CD14-positive monocyte (primary cell): ENCODE measurements at regions not wholly inside any gene's neighbourhood (a gene's known extent, or its start where the extent isn't known, plus 50 kb on each side); places are given as distances from the start of the nearest gene placed in this dataset.

ENCODE experiments used
- DNase-seq, 3 donors: peaks; one replicate each; pipeline ENCODE4 v3.0.0-alpha.2; 2011 to 2022
- H2AFZ ChIP-seq: 2 replicates; pipeline ENCODE4 v1.6.0; 2012; ENCODE audit warnings: mild to moderate bottlenecking, low read depth, low read length, inconsistent platforms; ENCODE audit not compliant: insufficient read depth, poor library complexity, severe bottlenecking
- H3K27ac ChIP-seq, 2 donors: 1 replicate in 1 of 2; 2 replicates in 1 of 2; pipeline ENCODE4 v1.5.1; 2012 to 2013; ENCODE audit warnings: low read length in 2 of 2, control low read depth in 1 of 2, inconsistent platforms in 1 of 2, low read depth in 1 of 2, mild to moderate bottlenecking in 1 of 2
- H3K27me3 ChIP-seq, 2 donors: one replicate each; pipeline versions ENCODE4 v1.6.0 to v1.6.1; 2011 to 2013; ENCODE audit warnings: low read length in 2 of 2; ENCODE audit not compliant: control insufficient read depth in 2 of 2, insufficient read depth in 2 of 2
- H3K36me3 ChIP-seq, 2 donors: replicated peaks in 1 of 2; 1 replicate in 1 of 2; 2 replicates in 1 of 2; pipeline versions ENCODE4 v1.5.1 to v1.6.1; 2012 to 2013; ENCODE audit warnings: low read length in 2 of 2, control low read depth in 1 of 2, inconsistent platforms in 1 of 2, mild to moderate bottlenecking in 1 of 2; ENCODE audit not compliant: insufficient read depth in 2 of 2, control insufficient read depth in 1 of 2
- H3K4me1 ChIP-seq, 2 donors: 1 replicate in 1 of 2; 2 replicates in 1 of 2; pipeline versions ENCODE4 v1.5.1 to v1.6.1; 2012 to 2013; ENCODE audit warnings: low read length in 2 of 2, control low read depth in 1 of 2, inconsistent platforms in 1 of 2, mild to moderate bottlenecking in 1 of 2, moderate library complexity in 1 of 2; ENCODE audit not compliant: insufficient read depth in 2 of 2, control insufficient read depth in 1 of 2
- H3K4me2 ChIP-seq: replicated peaks from 2 replicates; pipeline ENCODE3; 2012; ENCODE audit warnings: low read length, moderate library complexity, mild to moderate bottlenecking; ENCODE audit not compliant: poor library complexity, severe bottlenecking; ENCODE audit errors: extremely low read depth
- H3K4me3 ChIP-seq, 3 experiments: fragments of 200-600 bp in 1 of 3; sonication (generic) in 1 of 3; replicated peaks in 1 of 3; 1 replicate in 2 of 3; 2 replicates in 1 of 3; pipeline ENCODE4 v1.5.1; 2011 to 2013; ENCODE audit warnings: low read length in 3 of 3, mild to moderate bottlenecking in 3 of 3, control low read depth in 2 of 3, low read depth in 2 of 3, inconsistent platforms in 1 of 3, moderate library complexity in 1 of 3
- H3K79me2 ChIP-seq: 2 replicates; pipeline ENCODE4 v1.6.0; 2012; ENCODE audit warnings: mild to moderate bottlenecking, control low read depth, inconsistent platforms, low read length, moderate library complexity; ENCODE audit not compliant: insufficient read depth
- H3K9ac ChIP-seq: 2 replicates; pipeline ENCODE4 v1.6.0; 2017; ENCODE audit warnings: low read length, mild to moderate bottlenecking; ENCODE audit not compliant: insufficient read depth, poor library complexity, severe bottlenecking
- H3K9me3 ChIP-seq, 2 donors: replicated peaks in 1 of 2; 1 replicate in 1 of 2; 2 replicates in 1 of 2; pipeline versions ENCODE4 v1.5.1 to v1.6.1; 2012 to 2013; ENCODE audit warnings: low read length in 2 of 2, control low read depth in 1 of 2; ENCODE audit not compliant: control insufficient read depth in 1 of 2, insufficient read depth in 1 of 2
- H4K20me1 ChIP-seq: 2 replicates; pipeline ENCODE4 v1.6.0; 2012; ENCODE audit warnings: mild to moderate bottlenecking, low read length, control low read depth, moderate library complexity; ENCODE audit not compliant: insufficient read depth
- H3K27ac Mint-ChIP-seq, 7 donors: one replicate each; pipeline ENCODE4 v1.8.0; 2020; ENCODE audit warnings: mild to moderate bottlenecking in 7 of 7, mixed read lengths in 7 of 7, moderate library complexity in 6 of 7, inconsistent platforms in 2 of 7
- H3K27me3 Mint-ChIP-seq, 3 donors: one replicate each; pipeline ENCODE4 v1.8.0; 2021 to 2022; ENCODE audit warnings: low read depth in 3 of 3, mild to moderate bottlenecking in 3 of 3, mixed read lengths in 3 of 3, moderate library complexity in 3 of 3, inconsistent platforms in 1 of 3
- H3K36me3 Mint-ChIP-seq, 2 donors: one replicate each; pipeline ENCODE4 v1.8.0; 2020; ENCODE audit warnings: mixed read lengths in 2 of 2, inconsistent platforms in 1 of 2, mild to moderate bottlenecking in 1 of 2
- H3K4me1 Mint-ChIP-seq: one replicate; pipeline ENCODE4 v1.8.0; 2020; ENCODE audit warnings: mild to moderate bottlenecking, mixed read lengths
- H3K4me3 Mint-ChIP-seq, 2 donors: one replicate each; pipeline ENCODE4 v1.8.0; 2020; ENCODE audit warnings: mild to moderate bottlenecking in 2 of 2, mixed read lengths in 2 of 2, moderate library complexity in 1 of 2
- H3K9me3 Mint-ChIP-seq, 7 donors: one replicate each; pipeline ENCODE4 v1.8.0; 2020 to 2022; ENCODE audit warnings: mixed read lengths in 7 of 7, mild to moderate bottlenecking in 6 of 7, moderate library complexity in 6 of 7, inconsistent platforms in 2 of 7
- WGBS: methylation state at CpG from one replicate; pipeline ENCODE4 v1.1.5; 2013; ENCODE audit warnings: missing lambda C conversion rate; ENCODE audit not compliant: insufficient coverage; 5-methylcytosine and 5-hydroxymethylcytosine counted together
- intact Hi-C, 2 donors: fragments of 100-400 bp; cut with micrococcal nuclease; formaldehyde crosslinking; loops; one replicate each; pipeline versions ENCODE4 v1.15.0 to v1.15.1; 2023
- TF ChIP-seq, protein P1 (sequence below): fragments of 200-600 bp; IDR thresholded peaks from one replicate; pipeline ENCODE4 v1.8.0; 2022; ENCODE audit warnings: antibody characterized with exemption, mild to moderate bottlenecking

DNA sequence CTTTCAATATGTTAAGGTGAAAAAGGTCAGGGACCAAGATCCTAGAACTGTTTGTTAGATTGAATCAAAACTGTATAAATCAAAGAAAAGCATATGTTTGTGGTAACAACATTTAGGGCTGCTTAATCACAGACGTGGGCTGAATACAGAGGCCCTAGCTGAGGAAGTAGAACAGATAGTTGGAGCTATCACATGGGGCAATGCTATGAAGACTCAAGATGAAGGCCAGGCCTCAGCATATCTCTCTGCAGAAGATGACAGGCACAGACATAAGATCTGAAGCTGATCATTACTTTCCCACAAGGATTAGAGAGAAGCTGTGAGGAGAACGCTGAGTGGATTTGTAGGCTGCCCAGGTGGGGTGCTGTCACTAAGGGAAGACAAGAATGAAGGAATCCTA lies 158.6 kb upstream of the CARD18 start:
- no peaks in the 10 kb centered on the region for H3K79me2 ChIP-seq
- no peak overlapping the region for H3K4me2 ChIP-seq
- no peak overlapping the region for H3K4me3 ChIP-seq
- Mint-ChIP-seq H3K27me3 (no peaks in the 10 kb centered on the region), H3K9me3 (peaks cover 0 to 12% (median 3%) of the 10 kb centered on the region in 7 donors), H3K27ac (no peak overlapping the region), H3K4me3 (no peak overlapping the region), H3K36me3 (no peaks in the 10 kb centered on the region), H3K4me1 (peaks cover 4% of the 10 kb centered on the region)
- intact Hi-C loops: no loop called here
- no peak overlapping the region for H3K27ac ChIP-seq
- 94% methylated on average over 2 of the region's 2 CpGs for WGBS
- DNase-seq: no peak
- no peak overlapping the region for H3K9ac ChIP-seq
- peaks cover 0 to 2% of the 10 kb centered on the region in 2 donors for H3K9me3 ChIP-seq
- H4K20me1 ChIP-seq: no peaks in the 10 kb centered on the region
- H3K4me1 ChIP-seq: no peaks in the 10 kb centered on the region
- H3K27me3 ChIP-seq: no peaks in the 10 kb centered on the region
- H3K36me3 ChIP-seq: no peaks in the 10 kb centered on the region
- TF ChIP-seq, protein P1, sequence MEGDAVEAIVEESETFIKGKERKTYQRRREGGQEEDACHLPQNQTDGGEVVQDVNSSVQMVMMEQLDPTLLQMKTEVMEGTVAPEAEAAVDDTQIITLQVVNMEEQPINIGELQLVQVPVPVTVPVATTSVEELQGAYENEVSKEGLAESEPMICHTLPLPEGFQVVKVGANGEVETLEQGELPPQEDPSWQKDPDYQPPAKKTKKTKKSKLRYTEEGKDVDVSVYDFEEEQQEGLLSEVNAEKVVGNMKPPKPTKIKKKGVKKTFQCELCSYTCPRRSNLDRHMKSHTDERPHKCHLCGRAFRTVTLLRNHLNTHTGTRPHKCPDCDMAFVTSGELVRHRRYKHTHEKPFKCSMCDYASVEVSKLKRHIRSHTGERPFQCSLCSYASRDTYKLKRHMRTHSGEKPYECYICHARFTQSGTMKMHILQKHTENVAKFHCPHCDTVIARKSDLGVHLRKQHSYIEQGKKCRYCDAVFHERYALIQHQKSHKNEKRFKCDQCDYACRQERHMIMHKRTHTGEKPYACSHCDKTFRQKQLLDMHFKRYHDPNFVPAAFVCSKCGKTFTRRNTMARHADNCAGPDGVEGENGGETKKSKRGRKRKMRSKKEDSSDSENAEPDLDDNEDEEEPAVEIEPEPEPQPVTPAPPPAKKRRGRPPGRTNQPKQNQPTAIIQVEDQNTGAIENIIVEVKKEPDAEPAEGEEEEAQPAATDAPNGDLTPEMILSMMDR: no peak
- peak overlapping the region; percentile 51 for H2AFZ ChIP-seq

DNA sequence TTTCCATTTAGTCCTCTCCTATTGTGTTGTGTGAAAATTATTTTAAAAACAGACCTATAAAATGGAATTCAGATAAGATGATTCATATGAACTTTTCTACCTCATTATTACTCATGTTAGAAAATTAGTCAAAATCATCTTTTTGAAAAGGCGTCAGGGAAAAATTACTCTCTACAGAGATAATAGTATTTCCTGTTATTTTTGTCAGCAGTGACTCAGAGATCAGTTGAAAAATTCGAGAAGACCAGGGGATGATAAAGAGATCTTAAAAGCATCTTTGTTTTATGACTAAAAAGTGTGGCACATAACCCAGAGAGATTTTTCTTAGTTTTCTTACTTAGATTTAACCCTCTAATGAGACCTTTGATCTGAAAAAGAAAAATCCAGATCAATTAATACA lies 157.9 kb upstream of the CARD18 start:
- H2AFZ ChIP-seq: no peak overlapping the region
- no peaks in the 10 kb centered on the region for H4K20me1 ChIP-seq
- no peaks in the 10 kb centered on the region for H3K79me2 ChIP-seq
- TF ChIP-seq, protein P1: no peak
- no peaks in the 10 kb centered on the region for H3K4me1 ChIP-seq
- H3K9me3 ChIP-seq: peaks cover 0 to 2% of the 10 kb centered on the region in 2 donors
- intact Hi-C loops: no loop called here
- H3K9ac ChIP-seq: no peak overlapping the region
- Mint-ChIP-seq H3K36me3 (no peaks in the 10 kb centered on the region), H3K9me3 (peaks cover 0 to 12% (median 4%) of the 10 kb centered on the region in 7 donors), H3K27ac (no peak overlapping the region), H3K27me3 (no peaks in the 10 kb centered on the region), H3K4me3 (no peak overlapping the region), H3K4me1 (peaks cover 4% of the 10 kb centered on the region)
- DNase-seq: peak in 1 of 3 donors; percentile 8
- no peak overlapping the region for H3K4me2 ChIP-seq
- H3K27me3 ChIP-seq: no peaks in the 10 kb centered on the region
- WGBS: no CpG with 5 or more reads among the region's 2 CpGs
- no peak overlapping the region for H3K27ac ChIP-seq
- no peak overlapping the region for H3K4me3 ChIP-seq
- H3K36me3 ChIP-seq: no peaks in the 10 kb centered on the region
